ENCODE measurements at regions not wholly inside any gene's neighbourhood (a gene's known extent, or its start where the extent isn't known, plus 50 kb on each side); places are given as distances from the start of the nearest gene placed in this dataset.
"Not testable (repeated sequence)": the region's sequence is repeated elsewhere in the genome, so short reads cannot be mapped to it uniquely, and the experiment has no call there.

GRCh38 chr4:95761871-95762270 is 78.0 kb upstream of the PDHA2 start:
- no peaks in the 10 kb centered on the region for H3K9me3 ChIP-seq (ENCODE audit: low read depth)
- Mint-ChIP-seq H3K4me3 (no peak overlapping the region), H3K36me3 (no peaks in the 10 kb centered on the region), H3K27me3 (ENCODE audit: insufficient read depth, low read depth) (no peaks in the 10 kb centered on the region), H3K9me3 (no peaks in the 10 kb centered on the region), H3K4me1 (peaks cover 6% of the 10 kb centered on the region), H3K27ac (no peak overlapping the region)
- no peak overlapping the region for H3K4me2 ChIP-seq
- no peaks in the 10 kb centered on the region for H3F3A ChIP-seq (ENCODE audit: low read depth)
- H3K27ac ChIP-seq: no peak overlapping the region
- H3K9ac ChIP-seq: no peak overlapping the region
- no peak for DNase-seq (ENCODE audit: low spot score)
- TF ChIP-seq EZH2phosphoT487 (IDR thresholded peaks at IDR 0.05): no peak
- no peak for TF ChIP-seq EZH2 (IDR thresholded peaks at IDR 0.05)
- TF ChIP-seq CTCF (IDR thresholded peaks at IDR 0.05): no peak
- no peak overlapping the region for H3K4me3 ChIP-seq
- H2AFZ ChIP-seq (replicated peaks): no peak overlapping the region
- no peaks in the 10 kb centered on the region for H4K20me1 ChIP-seq (ENCODE audit: low read depth)
- no peaks in the 10 kb centered on the region for H3K27me3 ChIP-seq
- no peaks in the 10 kb centered on the region for H3K4me1 ChIP-seq
- H3K79me2 ChIP-seq (ENCODE audit: low read depth): no peaks in the 10 kb centered on the region
- no peaks in the 10 kb centered on the region for H3K36me3 ChIP-seq

GRCh38 chr4:95761426-95761825 is 78.5 kb upstream of the PDHA2 start:
- no peak for DNase-seq (ENCODE audit: low spot score)
- TF ChIP-seq EZH2phosphoT487 (IDR thresholded peaks at IDR 0.05) (no peak), EZH2 (IDR thresholded peaks at IDR 0.05) (no peak), CTCF (IDR thresholded peaks at IDR 0.05) (no peak)
- no peaks in the 10 kb centered on the region for H3K4me1 ChIP-seq
- no peaks in the 10 kb centered on the region for H3F3A ChIP-seq (ENCODE audit: low read depth)
- no peaks in the 10 kb centered on the region for H4K20me1 ChIP-seq (ENCODE audit: low read depth)
- Mint-ChIP-seq H3K9me3 (no peaks in the 10 kb centered on the region), H3K4me3 (no peak overlapping the region), H3K27ac (no peak overlapping the region), H3K36me3 (no peaks in the 10 kb centered on the region), H3K4me1 (peaks cover 6% of the 10 kb centered on the region), H3K27me3 (ENCODE audit: insufficient read depth, low read depth) (no peaks in the 10 kb centered on the region)
- no peaks in the 10 kb centered on the region for H3K36me3 ChIP-seq
- H3K4me2 ChIP-seq: no peak overlapping the region
- H3K27ac ChIP-seq: no peak overlapping the region
- H3K9ac ChIP-seq: no peak overlapping the region
- H3K4me3 ChIP-seq: no peak overlapping the region
- H3K79me2 ChIP-seq (ENCODE audit: low read depth): no peaks in the 10 kb centered on the region
- H3K9me3 ChIP-seq (ENCODE audit: low read depth): no peaks in the 10 kb centered on the region
- no peaks in the 10 kb centered on the region for H3K27me3 ChIP-seq
- H2AFZ ChIP-seq (replicated peaks): no peak overlapping the region

- not testable (repeated sequence) for H3K27ac ChIP-seq; H3K4me1 ChIP-seq; H4K20me1 ChIP-seq (ENCODE audit: low read depth); H3F3A ChIP-seq (ENCODE audit: low read depth); H3K4me3 ChIP-seq; H3K4me1 Mint-ChIP-seq; H3K27me3 ChIP-seq; DNase-seq (ENCODE audit: low spot score); H3K27me3 Mint-ChIP-seq (ENCODE audit: insufficient read depth, low read depth); H3K4me2 ChIP-seq; H3K9me3 ChIP-seq (ENCODE audit: low read depth); H3K9me3 Mint-ChIP-seq; H3K9ac ChIP-seq; H3K79me2 ChIP-seq (ENCODE audit: low read depth); H3K36me3 ChIP-seq; H3K4me3 Mint-ChIP-seq; H2AFZ ChIP-seq (replicated peaks); H3K27ac Mint-ChIP-seq; H3K36me3 Mint-ChIP-seq
Observed at GRCh38 chr4:95760646-95761045, 79.2 kb upstream of the PDHA2 start.

GRCh38 chr4:95758001-95758400 is 81.9 kb upstream of the PDHA2 start:
- Histone ChIP-seq H3K79me2 (ENCODE audit: low read depth) (no peaks in the 10 kb centered on the region), H2AFZ (replicated peaks) (no peak overlapping the region), H3K4me2 (no peak overlapping the region), H3K4me3 (no peak overlapping the region), H3F3A (ENCODE audit: low read depth) (no peaks in the 10 kb centered on the region), H3K36me3 (no peaks in the 10 kb centered on the region), H3K9me3 (ENCODE audit: low read depth) (no peaks in the 10 kb centered on the region), H3K4me1 (no peaks in the 10 kb centered on the region), H3K9ac (no peak overlapping the region), H3K27me3 (no peaks in the 10 kb centered on the region), H3K27ac (no peak overlapping the region), H4K20me1 (ENCODE audit: low read depth) (no peaks in the 10 kb centered on the region)
- H3K27ac Mint-ChIP-seq: no peak overlapping the region
- no peaks in the 10 kb centered on the region for H3K9me3 Mint-ChIP-seq
- no peak for DNase-seq (ENCODE audit: low spot score)
- no peak overlapping the region for H3K4me3 Mint-ChIP-seq
- TF ChIP-seq CTCF (IDR thresholded peaks at IDR 0.05) (no peak), EZH2 (IDR thresholded peaks at IDR 0.05) (no peak), EZH2phosphoT487 (IDR thresholded peaks at IDR 0.05) (no peak)
- peaks cover 1% of the 10 kb centered on the region for H3K36me3 Mint-ChIP-seq
- no peaks in the 10 kb centered on the region for H3K27me3 Mint-ChIP-seq (ENCODE audit: insufficient read depth, low read depth)
- H3K4me1 Mint-ChIP-seq: peaks cover 6% of the 10 kb centered on the region
